HepG2 (cell line): ENCODE measurements at regions not wholly inside any gene's neighbourhood (a gene's known extent, or its start where the extent isn't known, plus 50 kb on each side); places are given as distances from the start of the nearest gene placed in this dataset.

Source experiments
- ATAC-seq: fragments of 200-7000 bp; cut with Tn5 transposase; 3 replicates; pipeline ENCODE4 v1.9.1; 2020; ENCODE audit warnings: mild to moderate bottlenecking, moderate library complexity
- BruUV-seq: library from RNA; stranded (reverse); fragments of 400-500 nt; replicated peaks from 2 replicates; lab custom pipeline; 2021; lab: Mats Ljungman, UMichigan
- CTCF ChIA-PET: fragments of 300-600 bp; formaldehyde crosslinking; extraction: SDS; loops from one replicate; lab custom pipeline; 2021; ENCODE audit warnings: low total read pairs, inconsistent platforms, low intra/inter-chr PET ratio; lab: Yijun Ruan, JAX
- POLR2A ChIA-PET: fragments of 350-600 bp; sonication (Branson Sonifier 250); formaldehyde crosslinking; loops from one replicate; lab custom pipeline; 2020; ENCODE audit warnings: antibody characterized with exemption, inconsistent platforms; lab: Yijun Ruan, JAX
- DNase-seq: peaks from one replicate; pipeline ENCODE4 v3.0.0-alpha.2; 2015; ENCODE audit warnings: low spot score
- FAIRE-seq: peaks from 3 replicates; lab custom pipeline; 2011; peaks lifted over from hg19 to GRCh38; lab: Jason Lieb, UNC
- H2AFZ ChIP-seq: one replicate; pipeline ENCODE4 v1.6.1; 2011; ENCODE audit warnings: low read length, inconsistent platforms
- H3K27ac ChIP-seq: fragments of 300-600 bp; 3 replicates; pipeline ENCODE4 v1.8.0; 2011; ENCODE audit warnings: mixed run types, mild to moderate bottlenecking, mixed read lengths, low read length, inconsistent platforms; ENCODE audit not compliant: insufficient read depth; ENCODE audit errors: extremely low read length
- H3K27me3 ChIP-seq, 2 experiments: fragments of 200-600 bp in 1 of 2; 2 replicates in 1 of 2; 3 replicates in 1 of 2; pipeline versions ENCODE4 v1.6.0 to v1.8.0; 2011; ENCODE audit warnings: low read length in 2 of 2, mild to moderate bottlenecking in 2 of 2, moderate library complexity in 2 of 2, inconsistent platforms in 1 of 2; ENCODE audit not compliant: insufficient read depth in 2 of 2, control insufficient read depth in 1 of 2
- H3K36me3 ChIP-seq, 2 experiments: fragments of 200-600 bp in 1 of 2; replicated peaks in 1 of 2; 2 replicates in 1 of 2; 3 replicates in 1 of 2; pipeline versions ENCODE4 v1.5.1 to v1.8.0; 2011; ENCODE audit warnings: low read length in 2 of 2, inconsistent platforms in 1 of 2; ENCODE audit not compliant: insufficient read depth in 2 of 2, control insufficient read depth in 1 of 2
- H3K4me1 ChIP-seq: 2 replicates; pipeline ENCODE4 v1.5.1; 2012; ENCODE audit warnings: low read length, inconsistent platforms; ENCODE audit not compliant: insufficient read depth
- H3K4me2 ChIP-seq: 2 replicates; pipeline ENCODE4 v1.6.0; 2011; ENCODE audit warnings: low read depth, low read length, inconsistent platforms
- H3K4me3 ChIP-seq, 3 experiments: fragments of 200-600 bp in 1 of 3; sonication (generic), shearing (Covaris generic) in 1 of 3; replicated peaks in 1 of 3; 2 replicates each; pipeline ENCODE4 v1.5.1; 2011 to 2016; ENCODE audit warnings: low read length in 3 of 3, inconsistent platforms in 2 of 3, low read depth in 2 of 3, mild to moderate bottlenecking in 2 of 3, control low read depth in 1 of 3, mixed read lengths in 1 of 3; ENCODE audit not compliant: insufficient read depth in 1 of 3
- H3K79me2 ChIP-seq: one replicate; pipeline ENCODE4 v1.6.1; 2011; ENCODE audit warnings: low read length, inconsistent platforms; ENCODE audit not compliant: insufficient read depth
- H3K9ac ChIP-seq: 2 replicates; pipeline ENCODE4 v1.6.0; 2011; ENCODE audit warnings: mild to moderate bottlenecking, low read depth, low read length, inconsistent platforms; ENCODE audit not compliant: insufficient read depth
- H3K9me3 ChIP-seq: 2 replicates; pipeline ENCODE4 v1.5.1; 2012; ENCODE audit warnings: mild to moderate bottlenecking, low read length
- H4K20me1 ChIP-seq: 2 replicates; pipeline ENCODE4 v1.6.0; 2011; ENCODE audit warnings: inconsistent platforms, mild to moderate bottlenecking, low read length, moderate library complexity; ENCODE audit not compliant: insufficient read depth
- AHR ChIP-seq: IDR thresholded peaks from 2 replicates; pipeline ENCODE4 v1.6.1; 2018; ENCODE audit warnings: missing genetic modification reagents, missing compliant biosample characterization
- EED ChIP-seq: sonication (generic); formaldehyde crosslinking; IDR thresholded peaks from 2 replicates; pipeline ENCODE4 v1.5.0; 2020; ENCODE audit warnings: mild to moderate bottlenecking, missing genetic modification reagents
- ETS1 ChIP-seq: sonication (generic); formaldehyde crosslinking; IDR thresholded peaks from 2 replicates; pipeline ENCODE4 v1.4.0; 2020; ENCODE audit warnings: missing genetic modification reagents
- JUND ChIP-seq: sonication (generic); formaldehyde crosslinking; IDR thresholded peaks from 2 replicates; pipeline ENCODE4 v1.8.0; 2022; ENCODE audit warnings: mild to moderate bottlenecking, missing genetic modification reagents
- KAT8 ChIP-seq: IDR thresholded peaks from 2 replicates; pipeline ENCODE4 v1.6.1; 2016; ENCODE audit warnings: missing genetic modification reagents, missing compliant biosample characterization
- KDM5B ChIP-seq: sonication (generic); formaldehyde crosslinking; IDR thresholded peaks from 2 replicates; pipeline ENCODE4 v1.4.0; 2020; ENCODE audit warnings: missing genetic modification reagents, mild to moderate bottlenecking, borderline replicate concordance
- MEIS2 ChIP-seq: sonication (generic); formaldehyde crosslinking; IDR thresholded peaks from 2 replicates; pipeline ENCODE4 v1.9.0; 2021; ENCODE audit warnings: mild to moderate bottlenecking, missing genetic modification reagents
- NPAS2 ChIP-seq: sonication (generic); formaldehyde crosslinking; IDR thresholded peaks from 2 replicates; pipeline ENCODE4 v1.8.0; 2022; ENCODE audit warnings: mild to moderate bottlenecking, missing genetic modification reagents, borderline replicate concordance
- PAWR ChIP-seq: sonication (generic); formaldehyde crosslinking; IDR thresholded peaks from 2 replicates; pipeline ENCODE4 v1.4.0; 2020; ENCODE audit warnings: missing genetic modification reagents, mild to moderate bottlenecking, borderline replicate concordance
- PHB2 ChIP-seq: fragments of 450-650 bp; IDR thresholded peaks from 2 replicates; pipeline ENCODE4 v1.6.1; 2018; ENCODE audit not compliant: partially characterized antibody
- PITX1 ChIP-seq: sonication (generic); formaldehyde crosslinking; IDR thresholded peaks from 2 replicates; pipeline ENCODE4 v1.5.1; 2020; ENCODE audit warnings: mild to moderate bottlenecking, missing genetic modification reagents
- REL ChIP-seq: sonication (generic); formaldehyde crosslinking; conservative IDR thresholded peaks from 2 replicates; pipeline ENCODE4 v1.8.0; 2022; ENCODE audit warnings: mild to moderate bottlenecking, missing genetic modification reagents, moderate library complexity
- SALL2 ChIP-seq: sonication (generic); formaldehyde crosslinking; IDR thresholded peaks from 2 replicates; pipeline ENCODE4 v1.8.1; 2023; ENCODE audit warnings: mild to moderate bottlenecking, missing genetic modification reagents, inconsistent platforms
- ZNF687 ChIP-seq: sonication (generic); formaldehyde crosslinking; IDR thresholded peaks from 2 replicates; pipeline ENCODE4 v1.5.1; 2020; ENCODE audit warnings: mild to moderate bottlenecking, missing genetic modification reagents, moderate library complexity
- ZSCAN25 ChIP-seq: sonication (generic); formaldehyde crosslinking; IDR thresholded peaks from 2 replicates; pipeline ENCODE4 v1.8.0; 2022; ENCODE audit warnings: mild to moderate bottlenecking, missing genetic modification reagents
- WGBS: methylation state at CpG from one replicate; pipeline ENCODE4 v1.1.6; 2017; ENCODE audit warnings: low lambda C conversion rate; 5-methylcytosine and 5-hydroxymethylcytosine counted together
- in situ Hi-C: cut with HindIII; loops from 2 replicates; pipeline ENCODE4 v1.10.0; 2017; ENCODE audit warnings: low pct_unique_long_range_greater_than_20kb; ENCODE audit not compliant: extremely low pct_ligation_motif_present
- intact Hi-C: fragments of 100-400 bp; cut with micrococcal nuclease; formaldehyde crosslinking; loops from one replicate; pipeline ENCODE4 v1.10.0; 2022; ENCODE audit not compliant: unreplicated experiment
- TF ChIP-seq, protein P1 (sequence below): sonication (generic); formaldehyde crosslinking; IDR thresholded peaks from 2 replicates; pipeline ENCODE4 v1.4.0; 2020; ENCODE audit warnings: mild to moderate bottlenecking, missing genetic modification reagents

GRCh38 chrX:51192104-51192503 lies 140.5 kb upstream of the NUDT10 start:
- no peaks in the 10 kb centered on the region for H3K79me2 ChIP-seq
- no peaks in the 10 kb centered on the region for H3K27me3 ChIP-seq
- no peaks in the 10 kb centered on the region for H4K20me1 ChIP-seq
- no peak for DNase-seq
- no peaks in the 10 kb centered on the region for H3K9me3 ChIP-seq
- intact Hi-C loops = no loop called here
- no peak overlapping the region for H3K9ac ChIP-seq
- ATAC-seq = no peak
- WGBS = no CpG with 5 or more reads among the region's 1 CpG
- no peak overlapping the region for H3K4me2 ChIP-seq
- no peaks in the 10 kb centered on the region for H3K4me1 ChIP-seq
- H3K36me3 ChIP-seq = no peaks in the 10 kb centered on the region
- in situ Hi-C loops = no loop called here
- ChIA-PET POLR2A (no interaction called here), CTCF (no interaction called here)
- H3K27ac ChIP-seq = no peak overlapping the region
- no TSS peak for BruUV-seq
- H3K4me3 ChIP-seq = no peak overlapping the region
- FAIRE-seq = no peak
- no peak overlapping the region for H2AFZ ChIP-seq
- no peak for TF ChIP-seq PAWR (CRISPR knock-in tag)
- no peak for TF ChIP-seq PITX1 (CRISPR knock-in tag)
- TF ChIP-seq JUND (CRISPR knock-in tag) = no peak
- no peak for TF ChIP-seq EED

GRCh38 chrX:51215266-51215665 lies 117.4 kb upstream of the NUDT10 start:
- Histone ChIP-seq H3K27me3 (no peaks in the 10 kb centered on the region), H3K4me2 (no peak overlapping the region), H3K27ac (no peak overlapping the region), H3K36me3 (no peaks in the 10 kb centered on the region), H3K4me3 (no peak overlapping the region), H2AFZ (no peak overlapping the region), H3K79me2 (no peaks in the 10 kb centered on the region), H3K4me1 (no peaks in the 10 kb centered on the region), H3K9me3 (no peaks in the 10 kb centered on the region), H3K9ac (no peak overlapping the region)
- POLR2A ChIA-PET = no interaction called here
- DNase-seq (peak; percentile 0), FAIRE-seq (no peak), ATAC-seq (peak; percentile 31; the same call in 1 of the 3 replicates)
- BruUV-seq = no TSS peak
- CTCF ChIA-PET = no interaction called here
- no peak for TF ChIP-seq KDM5B (CRISPR knock-in tag)
- no peak for TF ChIP-seq KAT8 (CRISPR knock-in tag)
- no peak for TF ChIP-seq ZSCAN25 (CRISPR knock-in tag)
- TF ChIP-seq REL (CRISPR knock-in tag) = no peak
- TF ChIP-seq ZNF687 = no peak
- TF ChIP-seq ETS1 (CRISPR knock-in tag) = no peak
- no peak for TF ChIP-seq NPAS2 (CRISPR knock-in tag)
- TF ChIP-seq AHR (CRISPR knock-in tag) = no peak
- no peak for TF ChIP-seq SALL2
- no peak for TF ChIP-seq MEIS2
- TF ChIP-seq PHB2 = no peak
- TF ChIP-seq, protein P1, sequence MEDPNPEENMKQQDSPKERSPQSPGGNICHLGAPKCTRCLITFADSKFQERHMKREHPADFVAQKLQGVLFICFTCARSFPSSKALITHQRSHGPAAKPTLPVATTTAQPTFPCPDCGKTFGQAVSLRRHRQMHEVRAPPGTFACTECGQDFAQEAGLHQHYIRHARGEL (CRISPR knock-in tag) = no peak
- TF ChIP-seq, all 625 proteins: peak for 0
- H4K20me1 ChIP-seq = no peaks in the 10 kb centered on the region
- 0% methylated on average over 4 of the region's 4 CpGs for WGBS
- intact Hi-C loops = no loop called here
- in situ Hi-C loops = no loop called here
